GM10248 (cell line): ENCODE measurements at regions not wholly inside any gene's neighbourhood (a gene's known extent, or its start where the extent isn't known, plus 50 kb on each side); places are given as distances from the start of the nearest gene placed in this dataset.
"Not testable (repeated sequence)": the region's sequence is repeated elsewhere in the genome, so short reads cannot be mapped to it uniquely, and the experiment has no call there.

ENCODE experiments used
- CTCF ChIA-PET: fragments of 300-600 bp; sonication (Branson Sonifier 250); formaldehyde crosslinking; extraction: SDS; loops from one replicate; lab custom pipeline; 2021; ENCODE audit warnings: antibody characterized with exemption; lab: Yijun Ruan, JAX
- POLR2A ChIA-PET: fragments of 350-650 bp; sonication (Branson Sonifier 250); formaldehyde crosslinking; extraction: SDS; loops from one replicate; lab custom pipeline; 2020; ENCODE audit warnings: antibody characterized with exemption; lab: Yijun Ruan, JAX
- DNase-seq: peaks from one replicate; pipeline ENCODE4 v3.0.0; 2012; ENCODE audit errors: extremely low spot score
- TF ChIP-seq, protein P1 (sequence below): IDR thresholded peaks from 2 replicates; pipeline ENCODE4 v1.5.1; 2012; ENCODE audit warnings: mild to moderate bottlenecking, low read depth; ENCODE audit errors: extremely low read depth, missing control alignments, control extremely low read depth

DNA sequence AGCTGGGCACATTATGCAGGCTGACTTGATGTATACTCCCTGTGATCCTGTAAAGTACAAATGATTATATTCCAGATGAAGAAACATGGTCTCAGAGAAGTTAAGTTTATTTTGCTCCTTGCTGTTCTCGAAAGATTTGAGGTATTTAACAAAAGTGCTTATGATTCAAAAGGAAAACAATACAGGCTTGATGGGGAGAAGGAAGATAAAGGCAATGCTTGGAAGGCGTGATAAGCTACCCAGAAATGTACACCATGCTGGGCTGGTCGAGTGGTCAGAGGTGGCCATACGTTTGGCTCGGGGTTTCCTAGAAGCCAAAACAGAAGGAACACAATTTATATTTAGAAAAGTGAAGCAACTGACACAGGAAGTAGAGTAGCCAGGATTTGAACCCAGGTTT is 201.0 kb downstream of the KTN1 start:
- CTCF ChIA-PET = interaction anchor here (0.9 to 1.2 kb wide), 4 partner anchors 11 to 20 kb away, joined by 3 to 4 read pairs (median 4); no protein-coding TSS in a partner anchor
- POLR2A ChIA-PET = no interaction called here
- DNase-seq = no peak
- TF ChIP-seq, protein P1, sequence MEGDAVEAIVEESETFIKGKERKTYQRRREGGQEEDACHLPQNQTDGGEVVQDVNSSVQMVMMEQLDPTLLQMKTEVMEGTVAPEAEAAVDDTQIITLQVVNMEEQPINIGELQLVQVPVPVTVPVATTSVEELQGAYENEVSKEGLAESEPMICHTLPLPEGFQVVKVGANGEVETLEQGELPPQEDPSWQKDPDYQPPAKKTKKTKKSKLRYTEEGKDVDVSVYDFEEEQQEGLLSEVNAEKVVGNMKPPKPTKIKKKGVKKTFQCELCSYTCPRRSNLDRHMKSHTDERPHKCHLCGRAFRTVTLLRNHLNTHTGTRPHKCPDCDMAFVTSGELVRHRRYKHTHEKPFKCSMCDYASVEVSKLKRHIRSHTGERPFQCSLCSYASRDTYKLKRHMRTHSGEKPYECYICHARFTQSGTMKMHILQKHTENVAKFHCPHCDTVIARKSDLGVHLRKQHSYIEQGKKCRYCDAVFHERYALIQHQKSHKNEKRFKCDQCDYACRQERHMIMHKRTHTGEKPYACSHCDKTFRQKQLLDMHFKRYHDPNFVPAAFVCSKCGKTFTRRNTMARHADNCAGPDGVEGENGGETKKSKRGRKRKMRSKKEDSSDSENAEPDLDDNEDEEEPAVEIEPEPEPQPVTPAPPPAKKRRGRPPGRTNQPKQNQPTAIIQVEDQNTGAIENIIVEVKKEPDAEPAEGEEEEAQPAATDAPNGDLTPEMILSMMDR = no peak

GRCh38 chr14:55782166-55782565 is 202.2 kb downstream of the KTN1 start:
- no peak for DNase-seq
- POLR2A ChIA-PET = no interaction called here
- TF ChIP-seq, protein P1 = no peak
- CTCF ChIA-PET = interaction anchor here (1.1 to 1.2 kb wide), 2 partner anchors 13 to 21 kb away, joined by 3 read pairs; no protein-coding TSS in a partner anchor

DNA sequence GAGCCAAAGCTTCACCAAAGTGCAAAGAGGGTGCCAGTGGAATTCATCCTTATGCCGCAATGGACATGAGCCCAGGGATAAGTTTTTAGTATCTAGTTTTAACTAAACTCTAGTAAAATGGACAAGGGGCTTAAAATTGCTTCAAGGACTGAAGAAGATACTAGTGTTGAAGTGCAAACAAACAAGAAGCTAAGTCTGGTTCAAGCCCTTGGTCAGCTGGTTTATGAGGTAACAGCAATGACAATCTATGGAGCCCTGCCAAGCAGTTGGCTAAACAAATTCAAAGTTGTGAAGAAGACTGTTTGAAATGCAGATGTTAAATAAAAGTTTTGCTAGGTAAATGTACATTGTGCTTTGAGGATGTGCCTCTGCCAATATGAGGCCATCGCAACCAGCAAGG is 209.4 kb downstream of the KTN1 start:
- POLR2A ChIA-PET = no interaction called here
- CTCF ChIA-PET = no interaction called here
- DNase-seq = no peak
- TF ChIP-seq, protein P1 = no peak

- DNase-seq = no peak
- TF ChIP-seq, protein P1 = no peak
- POLR2A ChIA-PET = no interaction called here
- CTCF ChIA-PET = interaction anchor here (1.1 to 3.6 kb wide), 3 partner anchors 10 to 56 kb away, joined by 3 to 13 read pairs (median 3); no protein-coding TSS in a partner anchor
Measured at GRCh38 chr14:55794655-55795595, 214.9 kb downstream of the KTN1 start.

DNA sequence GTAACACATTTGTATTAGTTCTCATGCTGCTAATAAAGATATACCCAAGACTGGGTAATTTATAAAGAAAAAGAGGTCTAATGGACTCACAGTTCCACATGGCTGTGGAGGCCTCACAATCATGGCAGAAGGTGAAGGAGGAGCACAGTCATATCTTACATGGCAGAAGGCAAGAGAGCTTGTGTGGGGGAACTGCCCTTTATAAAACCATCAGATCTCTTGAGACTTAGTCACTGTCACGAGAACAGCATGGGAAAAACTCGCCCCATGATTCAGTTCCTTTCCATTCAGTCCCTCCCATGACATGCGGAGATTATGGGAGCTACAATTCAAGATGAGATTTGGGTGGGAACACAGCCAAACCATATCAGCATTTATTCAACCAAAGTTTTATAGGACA is 216.5 kb downstream of the KTN1 start:
- POLR2A ChIA-PET, CTCF ChIA-PET, DNase-seq: not testable (repeated sequence)

DNA sequence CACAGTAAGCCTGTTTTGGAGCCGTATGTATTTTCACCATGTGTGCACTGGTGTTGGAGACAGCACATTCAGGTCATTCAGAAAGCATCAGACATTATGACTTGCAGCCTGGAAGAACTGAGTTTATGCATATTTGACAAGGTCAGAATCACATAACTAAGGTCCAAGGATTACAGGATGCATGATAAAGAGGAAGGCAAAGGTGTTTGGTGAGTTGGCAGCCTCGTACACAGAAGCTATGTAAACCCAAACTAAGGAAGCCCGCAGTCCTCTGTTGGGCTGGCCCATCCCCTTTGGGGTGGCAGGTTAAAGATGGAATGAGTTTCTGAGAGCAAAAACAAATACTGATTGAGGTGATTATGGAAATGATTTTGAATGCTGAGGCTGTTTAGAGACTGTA is 218.4 kb downstream of the KTN1 start:
- CTCF ChIA-PET = no interaction called here
- TF ChIP-seq, protein P1 = no peak
- no peak for DNase-seq
- POLR2A ChIA-PET = no interaction called here

GRCh38 chr14:55799508-55800095 is 219.6 kb downstream of the KTN1 start:
- ChIA-PET CTCF (interaction anchor here (1.3 kb wide), 1 partner anchor 46 kb away, joined by 3 read pairs; no protein-coding TSS in a partner anchor), POLR2A (no interaction called here)
- TF ChIP-seq, protein P1 = no peak
- no peak for DNase-seq
